ENCODE measurements at regions not wholly inside any gene's neighbourhood (a gene's known extent, or its start where the extent isn't known, plus 50 kb on each side); places are given as distances from the start of the nearest gene placed in this dataset.

- Mint-ChIP-seq H3K4me1 (no peaks in the 10 kb centered on the region), H3K4me3 (no peak overlapping the region), H3K27ac (no peak overlapping the region), H3K27me3 (peaks cover 2% of the 10 kb centered on the region), H3K9me3 (no peaks in the 10 kb centered on the region), H3K36me3 (ENCODE audit: low read depth) (no peaks in the 10 kb centered on the region)
- ATAC-seq (replicated peaks) = no peak
These were observed 110.1 kb upstream of the PITRM1 start for GRCh38 chr10:3282674-3283017.

- H3K27ac Mint-ChIP-seq = no peak overlapping the region
- no peaks in the 10 kb centered on the region for H3K4me1 Mint-ChIP-seq
- H3K36me3 Mint-ChIP-seq (ENCODE audit: low read depth) = no peaks in the 10 kb centered on the region
- H3K4me3 Mint-ChIP-seq = no peak overlapping the region
- no peaks in the 10 kb centered on the region for H3K9me3 Mint-ChIP-seq
- H3K27me3 Mint-ChIP-seq = peaks cover 3% of the 10 kb centered on the region
- ATAC-seq (replicated peaks) = no peak
These were observed 109.5 kb upstream of the PITRM1 start for GRCh38 chr10:3281941-3282673.

GRCh38 chr10:3278771-3279170 is 106.2 kb upstream of the PITRM1 start:
- H3K27me3 Mint-ChIP-seq = peaks cover 15% of the 10 kb centered on the region
- no peaks in the 10 kb centered on the region for H3K4me1 Mint-ChIP-seq
- H3K27ac Mint-ChIP-seq = no peak overlapping the region
- H3K36me3 Mint-ChIP-seq (ENCODE audit: low read depth) = no peaks in the 10 kb centered on the region
- no peak overlapping the region for H3K4me3 Mint-ChIP-seq
- H3K9me3 Mint-ChIP-seq = no peaks in the 10 kb centered on the region
- ATAC-seq (replicated peaks) = no peak

GRCh38 chr10:3277566-3277965 is 105.0 kb upstream of the PITRM1 start:
- Mint-ChIP-seq H3K9me3 (no peaks in the 10 kb centered on the region), H3K27me3 (peaks cover 19% of the 10 kb centered on the region), H3K4me1 (no peaks in the 10 kb centered on the region), H3K4me3 (no peak overlapping the region), H3K36me3 (ENCODE audit: low read depth) (no peaks in the 10 kb centered on the region), H3K27ac (no peak overlapping the region)
- ATAC-seq (replicated peaks) = no peak

- peaks cover 26% of the 10 kb centered on the region for H3K27me3 Mint-ChIP-seq
- no peaks in the 10 kb centered on the region for H3K9me3 Mint-ChIP-seq
- H3K36me3 Mint-ChIP-seq (ENCODE audit: low read depth) = no peaks in the 10 kb centered on the region
- no peak overlapping the region for H3K4me3 Mint-ChIP-seq
- ATAC-seq (replicated peaks) = no peak
- H3K4me1 Mint-ChIP-seq = no peaks in the 10 kb centered on the region
- no peak overlapping the region for H3K27ac Mint-ChIP-seq
These were observed 101.8 kb upstream of the PITRM1 start for GRCh38 chr10:3274414-3274813.

- H3K27me3 Mint-ChIP-seq = peaks cover 26% of the 10 kb centered on the region
- no peaks in the 10 kb centered on the region for H3K36me3 Mint-ChIP-seq (ENCODE audit: low read depth)
- H3K9me3 Mint-ChIP-seq = no peaks in the 10 kb centered on the region
- no peak overlapping the region for H3K4me3 Mint-ChIP-seq
- no peak overlapping the region for H3K27ac Mint-ChIP-seq
- ATAC-seq (replicated peaks) = no peak
- no peaks in the 10 kb centered on the region for H3K4me1 Mint-ChIP-seq
These were observed 101.4 kb upstream of the PITRM1 start for GRCh38 chr10:3273966-3274365.

GRCh38 chr10:3272300-3272699 is 99.7 kb upstream of the PITRM1 start:
- no peaks in the 10 kb centered on the region for H3K4me1 Mint-ChIP-seq
- H3K9me3 Mint-ChIP-seq = no peaks in the 10 kb centered on the region
- no peak overlapping the region for H3K4me3 Mint-ChIP-seq
- H3K36me3 Mint-ChIP-seq (ENCODE audit: low read depth) = no peaks in the 10 kb centered on the region
- ATAC-seq (replicated peaks) = no peak
- H3K27ac Mint-ChIP-seq = no peak overlapping the region
- H3K27me3 Mint-ChIP-seq = peaks cover 24% of the 10 kb centered on the region

- Mint-ChIP-seq H3K4me3 (no peak overlapping the region), H3K27me3 (peaks cover 19% of the 10 kb centered on the region), H3K9me3 (no peaks in the 10 kb centered on the region), H3K27ac (no peak overlapping the region), H3K4me1 (no peaks in the 10 kb centered on the region), H3K36me3 (ENCODE audit: low read depth) (no peaks in the 10 kb centered on the region)
- ATAC-seq (replicated peaks) = no peak
These were observed 99.0 kb upstream of the PITRM1 start for GRCh38 chr10:3271354-3272115.

GRCh38 chr10:3270577-3271316 is 98.2 kb upstream of the PITRM1 start:
- Mint-ChIP-seq H3K4me3 (no peak overlapping the region), H3K36me3 (ENCODE audit: low read depth) (no peaks in the 10 kb centered on the region), H3K9me3 (no peaks in the 10 kb centered on the region), H3K27ac (no peak overlapping the region), H3K27me3 (peaks cover 18% of the 10 kb centered on the region), H3K4me1 (no peaks in the 10 kb centered on the region)
- ATAC-seq (replicated peaks) = no peak

- no peak overlapping the region for H3K4me3 Mint-ChIP-seq
- H3K36me3 Mint-ChIP-seq (ENCODE audit: low read depth) = no peaks in the 10 kb centered on the region
- no peaks in the 10 kb centered on the region for H3K9me3 Mint-ChIP-seq
- no peak for ATAC-seq (replicated peaks)
- H3K27ac Mint-ChIP-seq = no peak overlapping the region
- H3K4me1 Mint-ChIP-seq = no peaks in the 10 kb centered on the region
- peaks cover 17% of the 10 kb centered on the region for H3K27me3 Mint-ChIP-seq
These were observed 95.4 kb upstream of the PITRM1 start for GRCh38 chr10:3268025-3268424.

- Mint-ChIP-seq H3K9me3 (no peaks in the 10 kb centered on the region), H3K36me3 (ENCODE audit: low read depth) (no peaks in the 10 kb centered on the region), H3K4me1 (no peaks in the 10 kb centered on the region), H3K27me3 (peaks cover 7% of the 10 kb centered on the region), H3K4me3 (no peak overlapping the region), H3K27ac (no peak overlapping the region)
- ATAC-seq (replicated peaks) = no peak
These were observed 92.5 kb upstream of the PITRM1 start for GRCh38 chr10:3265088-3265487.

- peaks cover 11% of the 10 kb centered on the region for H3K27me3 Mint-ChIP-seq
- no peaks in the 10 kb centered on the region for H3K36me3 Mint-ChIP-seq (ENCODE audit: low read depth)
- H3K9me3 Mint-ChIP-seq = no peaks in the 10 kb centered on the region
- H3K4me3 Mint-ChIP-seq = no peak overlapping the region
- ATAC-seq (replicated peaks) = no peak
- H3K27ac Mint-ChIP-seq = peak overlapping the region; percentile 27
- H3K4me1 Mint-ChIP-seq = no peaks in the 10 kb centered on the region
These were observed 91.7 kb upstream of the PITRM1 start for GRCh38 chr10:3264161-3264761.

GRCh38 chr10:3263747-3264146 is 91.2 kb upstream of the PITRM1 start:
- ATAC-seq (replicated peaks) = no peak
- Mint-ChIP-seq H3K36me3 (ENCODE audit: low read depth) (no peaks in the 10 kb centered on the region), H3K27me3 (peaks cover 11% of the 10 kb centered on the region), H3K9me3 (no peaks in the 10 kb centered on the region), H3K4me1 (no peaks in the 10 kb centered on the region), H3K4me3 (no peak overlapping the region), H3K27ac (peak overlapping the region; percentile 27)

GRCh38 chr10:3263082-3263481 is 90.5 kb upstream of the PITRM1 start:
- no peak overlapping the region for H3K4me3 Mint-ChIP-seq
- H3K4me1 Mint-ChIP-seq = no peaks in the 10 kb centered on the region

More at GRCh38 chr10:3263082-3263481, 90.5 kb upstream of the PITRM1 start:
- no peaks in the 10 kb centered on the region for H3K9me3 Mint-ChIP-seq
- ATAC-seq (replicated peaks) = no peak
- H3K36me3 Mint-ChIP-seq (ENCODE audit: low read depth) = no peaks in the 10 kb centered on the region
- H3K27me3 Mint-ChIP-seq = peaks cover 11% of the 10 kb centered on the region
- H3K27ac Mint-ChIP-seq = no peak overlapping the region
